PC-3 (cell line): ENCODE measurements at regions not wholly inside any gene's neighbourhood (a gene's known extent, or its start where the extent isn't known, plus 50 kb on each side); places are given as distances from the start of the nearest gene placed in this dataset.

Source experiments
- EZH2phosphoT487 ChIP-seq: fragments of 300-600 bp; sonication (generic); IDR thresholded peaks from 2 replicates; pipeline ENCODE4 v1.6.1; 2018; ENCODE audit warnings: mild to moderate bottlenecking, antibody characterized with exemption, low read length, borderline replicate concordance
- TF ChIP-seq, protein P1 (sequence below): fragments of 300-600 bp; sonication (generic); conservative IDR thresholded peaks from 2 replicates; pipeline ENCODE4 v1.5.1; 2017; ENCODE audit warnings: antibody characterized with exemption, low read depth, mild to moderate bottlenecking, low read length

DNA sequence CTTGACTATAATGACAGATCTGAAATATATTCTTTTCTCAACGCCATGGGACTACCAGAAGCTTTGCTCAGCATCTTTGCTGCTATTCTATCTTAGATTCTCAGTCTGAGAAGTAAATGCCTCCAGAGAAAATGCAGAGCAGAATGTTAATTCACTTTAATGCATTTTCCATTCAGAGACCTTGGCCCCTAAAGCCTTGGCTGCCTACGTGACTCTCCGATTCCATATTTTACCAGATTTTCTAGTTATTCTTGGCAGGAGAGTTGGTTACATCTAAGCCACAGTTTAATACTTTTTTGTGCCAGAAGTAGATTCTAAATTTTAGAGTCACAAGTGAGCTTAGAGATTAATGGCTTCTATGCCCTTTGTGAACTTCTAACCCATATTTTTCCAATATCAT lies 837.1 kb upstream of the POU3F3 start:
- TF ChIP-seq, protein P1, sequence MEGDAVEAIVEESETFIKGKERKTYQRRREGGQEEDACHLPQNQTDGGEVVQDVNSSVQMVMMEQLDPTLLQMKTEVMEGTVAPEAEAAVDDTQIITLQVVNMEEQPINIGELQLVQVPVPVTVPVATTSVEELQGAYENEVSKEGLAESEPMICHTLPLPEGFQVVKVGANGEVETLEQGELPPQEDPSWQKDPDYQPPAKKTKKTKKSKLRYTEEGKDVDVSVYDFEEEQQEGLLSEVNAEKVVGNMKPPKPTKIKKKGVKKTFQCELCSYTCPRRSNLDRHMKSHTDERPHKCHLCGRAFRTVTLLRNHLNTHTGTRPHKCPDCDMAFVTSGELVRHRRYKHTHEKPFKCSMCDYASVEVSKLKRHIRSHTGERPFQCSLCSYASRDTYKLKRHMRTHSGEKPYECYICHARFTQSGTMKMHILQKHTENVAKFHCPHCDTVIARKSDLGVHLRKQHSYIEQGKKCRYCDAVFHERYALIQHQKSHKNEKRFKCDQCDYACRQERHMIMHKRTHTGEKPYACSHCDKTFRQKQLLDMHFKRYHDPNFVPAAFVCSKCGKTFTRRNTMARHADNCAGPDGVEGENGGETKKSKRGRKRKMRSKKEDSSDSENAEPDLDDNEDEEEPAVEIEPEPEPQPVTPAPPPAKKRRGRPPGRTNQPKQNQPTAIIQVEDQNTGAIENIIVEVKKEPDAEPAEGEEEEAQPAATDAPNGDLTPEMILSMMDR = no peak
- TF ChIP-seq EZH2phosphoT487 = no peak
